GM18858 (cell line): ENCODE measurements at regions not wholly inside any gene's neighbourhood (a gene's known extent, or its start where the extent isn't known, plus 50 kb on each side); places are given as distances from the start of the nearest gene placed in this dataset.

Experiments
- ATAC-seq: cut with Tn5 transposase; IDR thresholded peaks from one replicate; pipeline ENCODE4 v1.9.1; 2021; ENCODE audit not compliant: unreplicated experiment

DNA sequence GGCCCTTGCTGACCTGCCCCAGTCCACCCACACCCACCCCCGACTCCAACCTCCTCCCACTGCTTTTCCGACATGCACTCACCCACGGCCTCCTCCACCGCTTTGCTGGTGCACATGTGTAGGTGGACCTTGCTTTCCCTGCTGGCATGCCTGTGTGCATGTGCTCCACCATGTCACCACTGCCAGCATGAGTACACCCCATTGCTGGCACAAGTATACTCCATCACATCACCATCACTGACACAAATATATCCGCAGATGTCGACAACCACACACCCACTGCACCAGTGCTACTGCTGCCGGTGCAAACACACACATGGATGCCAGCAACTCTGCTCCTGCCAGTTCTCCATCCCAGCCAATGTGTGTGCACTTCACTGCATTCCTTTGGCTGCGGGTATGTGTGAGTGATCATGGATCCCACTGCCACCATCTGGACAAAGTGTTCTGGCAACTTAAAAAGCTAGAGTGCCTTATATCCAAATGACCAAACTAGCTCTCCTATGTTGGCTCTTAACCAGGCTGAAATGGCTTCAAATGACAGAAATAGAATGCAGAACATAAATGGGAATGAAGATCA is 1072.3 kb downstream of the RAPGEF2 start:
- no peak for ATAC-seq

DNA sequence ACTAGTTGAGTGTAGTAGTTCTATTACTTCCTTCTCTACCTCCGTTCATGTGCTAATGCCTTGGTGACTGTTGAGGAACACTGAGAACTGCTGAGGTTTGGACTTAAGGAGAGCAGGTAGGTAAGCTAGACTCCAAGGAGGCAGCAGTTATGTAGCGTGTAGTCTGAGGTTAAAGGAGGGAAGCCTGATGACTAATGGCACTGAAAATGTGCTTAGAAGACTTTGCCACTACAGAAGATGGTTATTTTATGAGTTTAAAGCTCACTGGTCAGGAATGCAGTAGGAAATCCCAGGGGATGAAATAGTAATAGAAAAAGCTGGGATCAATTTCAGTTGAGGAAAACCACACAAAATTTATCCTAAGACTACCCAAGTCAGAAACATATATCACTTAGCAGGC is 1077.3 kb downstream of the RAPGEF2 start:
- ATAC-seq = no peak

DNA sequence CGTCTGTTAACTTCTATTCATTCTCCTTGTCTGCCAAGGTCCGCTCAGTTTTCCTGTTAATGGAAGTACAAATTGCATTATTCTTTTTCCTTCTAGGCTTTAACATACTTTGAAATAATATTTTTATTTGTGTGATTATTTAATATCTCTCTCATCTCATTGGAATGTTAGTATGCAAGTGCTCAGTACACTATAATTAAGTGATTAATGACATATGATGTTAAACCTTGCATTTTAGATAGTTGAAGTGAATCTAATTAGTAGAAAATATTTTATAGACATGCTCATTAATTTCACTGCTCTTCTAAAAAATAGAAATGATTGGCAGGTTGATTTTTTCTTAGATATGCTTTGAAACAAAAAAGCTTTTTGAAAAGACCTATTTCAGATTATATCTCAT is 1079.8 kb downstream of the RAPGEF2 start:
- no peak for ATAC-seq

DNA sequence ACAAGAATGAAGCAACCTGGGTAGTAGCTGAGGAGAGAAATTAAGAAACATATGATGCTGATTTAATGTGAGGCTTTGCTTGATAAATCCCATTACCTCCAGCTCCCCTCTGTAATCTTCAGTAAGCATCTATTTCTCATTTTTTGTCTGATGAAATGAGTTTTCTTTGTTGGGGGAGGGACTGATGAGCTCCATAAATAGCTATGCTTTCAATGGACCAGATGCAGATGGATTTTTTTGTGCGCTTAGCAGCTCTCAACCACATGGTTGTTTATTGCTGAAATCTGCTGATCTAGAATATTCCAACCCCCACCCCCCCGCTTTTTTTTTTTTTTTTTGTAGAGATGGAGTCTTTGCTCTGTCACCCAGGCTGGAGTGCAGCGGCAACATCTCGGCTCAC is 1082.0 kb downstream of the RAPGEF2 start:
- ATAC-seq = no peak

DNA sequence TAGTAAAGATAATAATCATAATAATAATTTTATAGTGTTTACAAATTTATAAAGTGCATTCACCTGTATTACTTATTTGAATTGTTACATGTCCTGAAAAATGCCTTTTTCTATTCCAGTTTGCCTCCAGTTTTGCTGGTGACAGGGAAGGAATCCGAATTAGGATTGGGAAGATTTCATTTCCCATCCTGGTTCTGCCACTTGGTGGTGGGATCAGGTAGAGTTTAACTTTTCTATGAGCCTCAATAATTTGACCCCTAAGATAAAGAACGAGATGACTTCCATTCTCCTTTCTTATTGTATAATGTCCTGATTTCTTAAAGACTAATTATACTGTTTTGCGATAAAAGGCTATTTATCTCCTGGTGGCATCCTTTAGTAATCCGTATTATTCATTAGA is 1090.9 kb downstream of the RAPGEF2 start:
- ATAC-seq = no peak

DNA sequence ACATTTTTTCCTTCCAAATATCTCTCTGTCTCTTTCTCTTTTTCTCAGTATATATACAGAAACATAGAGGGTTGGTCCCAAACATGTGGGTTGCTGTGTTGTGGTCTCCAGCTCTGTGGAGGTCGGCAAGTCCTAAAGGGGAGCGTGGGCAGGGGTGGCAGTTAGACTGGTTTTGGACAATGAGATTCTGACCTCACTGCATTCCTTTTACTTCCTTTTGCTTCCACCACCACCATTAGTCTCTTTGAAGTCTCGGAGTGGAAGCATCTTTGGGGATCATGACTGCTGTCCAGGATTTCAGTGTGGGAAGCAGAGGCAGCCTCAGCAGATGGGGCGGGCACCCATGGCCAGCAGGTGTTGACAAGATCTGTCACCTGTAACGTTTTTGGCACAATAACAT is 1091.8 kb downstream of the RAPGEF2 start:
- no peak for ATAC-seq

DNA sequence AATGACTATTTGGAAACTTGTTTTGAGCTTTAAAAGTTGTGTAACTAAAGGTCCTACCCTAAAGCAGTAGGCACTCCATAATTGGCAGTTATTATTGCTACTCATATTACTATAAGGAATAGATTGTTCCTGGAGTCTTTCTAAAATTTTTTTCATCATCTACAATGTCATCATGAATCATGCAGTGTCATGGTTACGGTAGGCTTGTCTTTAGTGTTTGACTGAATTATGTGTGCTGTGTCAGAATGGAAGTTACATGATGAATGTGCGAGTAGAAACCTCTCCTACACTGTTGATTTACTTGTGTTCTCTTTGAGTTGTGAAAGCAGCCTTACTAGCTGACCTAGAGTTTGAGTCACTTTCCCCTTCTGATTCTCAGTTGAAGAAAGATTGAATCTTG is 1099.9 kb downstream of the RAPGEF2 start:
- ATAC-seq = peak; percentile 81

DNA sequence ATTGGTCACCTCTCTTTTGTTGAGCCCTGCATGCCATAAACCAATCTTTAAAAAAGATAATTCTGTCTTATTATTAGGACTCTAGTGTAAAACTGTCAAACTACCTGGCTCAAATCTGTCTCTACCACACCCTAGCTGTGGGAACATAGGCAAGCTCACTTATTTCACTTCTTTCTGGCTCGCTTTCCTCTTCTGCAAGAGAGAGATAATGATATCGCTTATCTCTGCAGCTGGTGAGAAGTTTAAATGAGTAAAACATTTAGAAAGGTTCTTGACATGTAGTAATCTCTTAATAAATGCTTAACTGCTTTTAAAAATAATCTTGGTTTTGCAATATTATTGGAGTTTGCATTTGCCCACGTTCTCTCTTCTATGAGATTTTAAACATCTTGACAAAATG is 1109.2 kb downstream of the RAPGEF2 start:
- ATAC-seq = no peak

DNA sequence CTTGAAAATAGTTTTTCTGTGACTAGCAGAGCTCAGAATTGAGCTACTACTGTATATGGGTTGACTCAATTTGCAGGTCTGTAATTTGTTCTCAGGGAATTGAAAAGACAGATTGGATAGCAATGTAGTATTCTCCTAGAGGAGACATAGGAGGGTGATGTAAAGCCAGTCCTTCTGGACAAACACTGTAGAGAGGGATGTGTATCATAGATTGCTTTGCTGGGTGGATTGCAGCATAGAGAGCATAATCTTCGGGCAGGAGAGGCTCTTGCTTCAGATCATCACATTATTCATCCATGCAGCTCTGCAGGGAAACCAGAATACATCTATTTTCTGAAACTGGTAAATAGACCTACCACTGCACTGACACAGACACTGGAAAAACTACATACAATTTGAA is 1110.5 kb downstream of the RAPGEF2 start:
- ATAC-seq = no peak

DNA sequence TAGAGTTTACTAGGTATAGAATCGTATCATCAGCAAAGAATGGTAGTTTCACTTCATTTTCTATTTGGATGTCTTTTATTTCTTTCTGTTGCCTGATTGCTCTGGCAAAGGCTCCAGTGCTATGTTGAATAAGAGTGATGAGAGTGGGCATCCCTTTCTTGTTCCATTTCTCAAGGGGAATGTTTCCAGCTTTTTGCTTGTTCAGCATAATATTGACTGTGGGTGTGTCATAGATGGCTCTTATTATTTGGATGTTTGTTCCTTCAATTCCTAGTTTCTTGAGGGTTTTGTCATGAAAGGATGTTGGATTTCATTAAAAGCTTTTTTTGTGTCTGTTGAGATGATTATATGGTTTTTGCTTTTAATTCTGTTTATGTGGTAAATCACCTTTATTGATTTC is 1114.5 kb downstream of the RAPGEF2 start:
- no peak for ATAC-seq

DNA sequence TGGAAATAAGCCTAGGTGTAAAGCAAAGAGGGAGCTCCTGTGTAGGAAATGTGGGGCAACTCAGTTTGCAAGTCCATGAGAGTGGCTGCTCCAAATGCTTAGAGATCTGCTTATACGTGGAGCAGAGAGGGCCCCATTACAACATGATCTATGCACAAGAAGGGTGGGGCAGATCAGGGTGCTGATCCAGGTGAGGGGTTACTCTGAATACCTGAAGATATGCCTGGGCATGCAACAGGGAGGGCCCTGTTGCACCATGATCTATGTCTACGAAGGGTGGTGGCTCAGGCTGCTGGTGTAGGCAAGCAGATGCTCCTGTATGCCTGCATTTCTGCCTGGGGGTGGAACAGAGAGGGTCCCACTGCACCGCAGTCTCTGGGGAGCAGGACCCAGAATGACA is 1121.2 kb downstream of the RAPGEF2 start:
- no peak for ATAC-seq

DNA sequence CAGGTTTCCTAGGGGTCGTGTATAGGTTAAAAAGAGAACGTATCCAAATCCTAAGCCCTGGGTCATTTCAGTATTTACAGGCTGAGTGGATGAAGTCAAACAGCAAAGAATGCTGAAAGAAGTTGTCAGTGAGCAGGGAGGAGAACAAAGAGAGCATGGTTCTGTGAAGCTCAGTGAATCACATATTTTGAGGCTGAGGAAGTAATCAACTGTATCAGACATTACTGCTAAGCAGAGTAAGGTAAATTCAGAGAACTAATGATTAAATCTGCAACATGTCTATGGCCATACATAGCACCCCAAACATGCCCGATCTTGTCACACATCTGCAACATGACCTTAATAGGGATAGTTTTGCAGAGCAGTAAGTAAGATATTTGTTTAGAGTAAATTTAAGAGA is 1130.3 kb downstream of the RAPGEF2 start:
- no peak for ATAC-seq

DNA sequence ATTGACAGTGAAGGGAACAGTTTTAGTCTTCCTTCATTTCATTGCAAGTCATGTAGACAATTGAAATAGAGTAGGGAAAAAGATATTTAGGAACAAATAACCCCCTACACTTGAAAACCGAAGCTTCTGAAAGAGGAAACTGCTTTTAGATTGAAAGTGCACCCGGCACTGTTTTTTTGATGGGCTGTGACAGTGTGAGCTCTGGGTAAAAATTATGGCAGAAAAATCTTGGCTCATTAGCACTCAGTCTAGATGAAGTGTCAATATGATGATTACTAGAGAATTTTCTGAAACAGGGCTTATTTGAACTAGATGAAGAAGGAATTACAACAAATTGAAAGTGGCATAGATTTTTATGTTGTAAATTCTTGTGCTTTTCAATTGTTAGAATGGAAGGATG is 1132.4 kb downstream of the RAPGEF2 start:
- ATAC-seq = no peak

DNA sequence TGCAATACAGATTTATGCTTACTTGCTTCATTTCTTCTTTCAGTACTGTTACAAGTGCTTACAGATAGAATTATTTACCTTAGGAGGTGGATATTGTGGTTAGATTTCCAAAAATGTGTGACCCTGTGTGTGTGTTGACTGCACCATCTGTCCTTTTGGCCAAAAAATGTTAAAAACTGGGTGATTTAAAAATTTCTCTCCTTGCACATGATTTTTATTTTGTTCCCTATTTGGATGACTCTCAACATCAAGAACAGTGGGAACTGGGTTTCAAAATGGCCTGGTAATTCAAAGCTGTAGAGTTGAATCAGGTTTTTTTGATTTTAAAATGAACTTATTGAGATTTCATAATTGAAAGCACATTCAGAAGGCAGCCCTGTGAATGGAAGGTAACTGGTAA is 1132.9 kb downstream of the RAPGEF2 start:
- ATAC-seq = no peak

DNA sequence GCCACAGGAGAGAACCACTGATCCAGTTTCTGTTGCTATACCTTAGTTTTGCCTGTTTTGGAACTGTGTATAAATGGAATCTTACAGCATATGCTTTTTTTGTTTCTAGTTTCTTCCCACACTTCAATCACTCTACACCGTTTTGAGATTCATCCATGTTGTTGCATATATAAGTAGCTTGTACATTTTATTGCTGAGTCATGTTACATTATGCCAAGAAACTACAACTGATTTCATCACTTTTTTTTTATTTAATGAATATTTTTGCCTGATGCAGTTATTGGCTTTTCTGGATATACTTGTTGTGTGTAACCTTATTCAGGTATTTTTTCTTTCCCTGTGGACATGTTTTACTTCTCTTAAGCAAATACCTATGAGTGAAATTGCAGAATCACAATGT is 1135.9 kb downstream of the RAPGEF2 start:
- ATAC-seq = no peak

DNA sequence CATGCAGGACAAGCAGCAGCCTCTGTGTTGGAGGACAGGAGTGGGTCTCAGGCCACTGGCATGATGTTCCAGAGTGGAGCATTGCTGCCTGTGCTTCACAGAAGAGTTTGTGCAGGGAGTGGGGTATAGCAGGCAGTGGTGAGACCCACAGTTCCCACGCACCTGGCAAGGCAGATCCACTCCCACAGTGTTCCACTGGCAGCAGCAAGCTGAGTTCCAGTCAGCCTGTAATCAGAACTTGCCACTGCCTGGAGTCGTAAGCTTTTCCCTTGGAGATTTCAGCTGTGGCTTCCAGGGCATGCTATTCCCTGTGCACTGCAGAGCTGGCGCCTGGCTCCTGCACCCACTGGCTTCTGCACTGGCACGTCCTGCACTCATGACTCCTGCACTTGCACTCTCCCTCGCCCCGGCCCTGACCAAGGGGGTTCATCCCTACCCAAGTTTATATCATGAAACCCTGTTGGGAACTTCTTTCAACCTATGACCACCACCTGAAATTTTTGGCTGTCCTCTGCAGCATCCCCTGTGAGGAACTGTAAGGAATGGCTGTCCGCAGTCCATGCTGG is 1144.3 kb downstream of the RAPGEF2 start:
- ATAC-seq = no peak

DNA sequence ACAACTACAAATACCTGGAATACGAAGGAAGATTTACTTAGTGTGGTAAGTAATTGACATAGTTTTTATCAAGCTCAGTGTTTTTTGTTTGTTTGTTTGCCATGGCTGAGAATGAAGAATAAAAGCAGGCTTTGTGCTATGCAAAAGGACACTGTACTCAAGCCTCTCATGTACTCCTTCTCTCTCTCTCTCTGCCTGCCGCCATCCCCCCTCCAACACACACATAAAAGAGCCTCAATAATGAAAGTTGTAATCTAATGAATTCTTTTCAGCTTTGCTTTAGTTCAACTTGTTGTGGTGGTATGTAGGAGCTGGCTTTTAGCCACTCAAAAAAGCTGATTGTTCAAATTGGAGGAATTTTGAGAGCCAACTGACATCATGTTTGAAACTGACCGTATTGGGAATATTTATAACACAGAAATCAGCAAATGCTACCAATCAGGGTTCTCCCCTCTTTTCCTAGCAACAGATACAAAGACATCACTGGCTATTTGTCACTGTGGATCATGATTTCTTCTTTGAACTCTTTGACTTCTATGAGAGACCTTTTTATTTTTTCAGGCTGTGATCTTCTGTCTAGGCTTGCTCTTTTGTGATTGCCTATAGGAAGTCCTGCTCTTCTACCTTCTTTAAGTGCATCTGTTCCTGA is 1148.8 kb downstream of the RAPGEF2 start:
- ATAC-seq = no peak

DNA sequence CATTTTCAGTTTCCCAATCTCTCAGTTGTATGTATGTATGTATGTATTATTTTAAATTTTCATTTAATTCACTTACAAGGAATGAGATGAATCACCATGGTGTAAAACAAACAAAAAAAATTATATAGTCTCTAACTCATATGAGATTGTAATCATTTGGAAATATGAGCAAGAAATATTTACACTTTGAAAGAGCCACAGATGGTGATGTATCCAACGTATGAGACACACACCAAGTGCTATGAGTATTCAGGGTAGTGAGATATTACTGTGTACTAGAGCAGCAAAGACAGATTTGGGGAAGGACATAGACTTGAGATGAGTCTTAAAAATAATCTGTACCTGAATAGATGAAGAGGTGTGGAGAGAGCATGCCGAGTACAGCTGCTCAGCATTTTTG is 1154.4 kb downstream of the RAPGEF2 start:
- ATAC-seq = no peak

DNA sequence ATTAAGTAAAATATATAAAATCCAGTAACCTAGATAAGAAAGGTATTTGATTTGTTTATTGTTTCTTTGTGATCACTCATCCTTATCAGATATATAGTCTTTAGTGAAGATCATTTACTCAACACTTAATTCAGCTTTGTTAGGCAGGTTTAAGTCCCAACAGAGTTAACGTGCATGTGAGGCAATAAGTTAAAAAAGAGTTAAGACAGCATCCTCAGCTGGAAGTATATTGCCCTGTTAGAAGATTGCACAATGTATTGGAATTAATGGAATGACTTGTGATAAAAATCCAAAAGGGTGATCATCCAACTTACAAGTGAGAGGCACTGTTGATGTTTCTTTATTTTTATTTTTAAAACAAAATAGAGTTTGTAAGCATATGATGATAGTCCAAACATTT is 1162.1 kb downstream of the RAPGEF2 start:
- ATAC-seq = no peak

DNA sequence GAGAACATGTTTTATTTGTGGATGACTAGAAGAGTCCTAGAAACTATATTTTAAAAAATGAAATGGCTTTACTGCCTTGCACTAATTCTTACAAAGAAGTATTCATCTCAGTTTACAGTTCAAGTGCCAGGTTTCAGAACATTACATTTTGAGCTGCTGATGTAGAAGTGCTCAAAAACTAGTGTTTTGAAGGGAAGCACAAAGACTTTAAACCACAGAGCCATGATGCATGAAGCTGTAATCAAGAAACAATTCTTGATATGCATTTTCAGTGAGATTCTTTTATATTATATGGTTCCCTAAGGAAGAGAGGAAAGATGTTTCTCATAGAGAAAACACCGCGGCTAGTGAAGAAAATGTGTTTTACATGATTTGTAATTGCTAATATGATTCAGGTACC is 1163.0 kb downstream of the RAPGEF2 start:
- no peak for ATAC-seq

DNA sequence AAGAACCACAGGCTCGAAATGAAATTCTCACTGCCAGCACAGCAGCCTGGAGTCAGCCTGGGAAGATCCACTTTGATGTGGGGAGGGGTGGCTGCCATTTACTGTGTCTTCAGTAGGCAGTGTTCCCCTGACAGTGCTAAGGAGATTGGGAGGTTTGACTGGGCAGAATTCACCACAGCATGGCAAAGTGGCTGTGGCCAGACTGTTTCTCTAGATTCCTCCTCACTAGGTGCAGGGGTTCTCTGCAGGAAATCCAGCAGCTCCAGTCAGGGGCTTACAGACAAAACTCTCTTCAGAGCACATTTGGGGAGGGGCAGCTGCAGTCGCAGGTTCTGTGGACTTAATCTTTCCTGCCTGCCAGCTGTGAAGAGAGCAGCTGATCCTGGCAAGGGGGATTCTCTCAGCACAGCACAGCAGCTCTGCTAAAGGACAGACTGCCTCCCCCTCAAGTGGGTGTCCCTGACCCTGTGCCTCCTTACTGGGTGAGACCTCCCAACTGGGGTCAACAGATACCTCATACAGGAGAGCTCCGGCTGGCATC is 1174.0 kb downstream of the RAPGEF2 start:
- ATAC-seq = no peak

DNA sequence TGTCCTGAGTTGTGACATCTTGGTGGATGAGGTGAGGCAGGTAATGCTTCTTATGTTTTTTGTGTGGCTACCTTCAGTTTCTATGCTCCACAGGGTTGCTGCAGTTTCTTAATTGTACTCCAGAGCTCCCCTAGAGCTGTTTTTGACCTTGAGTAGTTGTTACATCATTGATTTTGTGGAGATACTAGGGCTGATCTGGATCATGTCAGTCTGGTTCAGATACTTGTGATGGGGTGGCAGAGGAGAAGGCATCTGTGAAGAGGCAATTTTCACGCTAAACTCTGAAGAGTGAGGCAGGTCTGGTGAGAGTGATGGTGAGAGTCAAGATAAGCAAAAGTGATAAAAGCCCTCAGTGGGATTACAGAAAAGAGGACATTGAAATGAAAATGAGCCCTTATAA is 1180.2 kb downstream of the RAPGEF2 start:
- ATAC-seq = no peak

DNA sequence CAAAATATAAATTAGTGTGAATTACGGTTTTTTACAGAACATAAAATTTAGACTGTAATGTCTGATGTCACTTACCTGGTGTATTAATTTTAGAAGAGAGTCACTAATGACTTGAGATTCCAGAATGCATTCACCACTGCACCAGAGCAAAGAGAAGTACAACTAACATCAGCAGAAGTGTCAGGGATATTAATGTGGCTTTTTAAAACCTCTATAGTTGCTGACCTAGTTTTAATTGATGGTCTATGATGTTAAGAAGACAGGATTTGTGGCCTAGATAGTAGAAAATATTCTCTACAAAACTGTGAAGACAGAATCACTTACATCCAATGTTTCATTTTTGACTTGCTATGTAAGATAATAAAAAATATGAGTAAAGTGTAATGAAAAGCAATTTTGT is 1181.6 kb downstream of the RAPGEF2 start:
- ATAC-seq = no peak
